CD4-positive, alpha-beta T cell treated with Interleukin-17A for 4 hours (primary cell): ENCODE measurements at regions not wholly inside any gene's neighbourhood (a gene's known extent, or its start where the extent isn't known, plus 50 kb on each side); places are given as distances from the start of the nearest gene placed in this dataset.

Experiments used
- DNase-seq: peaks from one replicate; pipeline ENCODE4 v3.0.0-alpha.2; 2020; ENCODE audit warnings: mixed read lengths

DNA sequence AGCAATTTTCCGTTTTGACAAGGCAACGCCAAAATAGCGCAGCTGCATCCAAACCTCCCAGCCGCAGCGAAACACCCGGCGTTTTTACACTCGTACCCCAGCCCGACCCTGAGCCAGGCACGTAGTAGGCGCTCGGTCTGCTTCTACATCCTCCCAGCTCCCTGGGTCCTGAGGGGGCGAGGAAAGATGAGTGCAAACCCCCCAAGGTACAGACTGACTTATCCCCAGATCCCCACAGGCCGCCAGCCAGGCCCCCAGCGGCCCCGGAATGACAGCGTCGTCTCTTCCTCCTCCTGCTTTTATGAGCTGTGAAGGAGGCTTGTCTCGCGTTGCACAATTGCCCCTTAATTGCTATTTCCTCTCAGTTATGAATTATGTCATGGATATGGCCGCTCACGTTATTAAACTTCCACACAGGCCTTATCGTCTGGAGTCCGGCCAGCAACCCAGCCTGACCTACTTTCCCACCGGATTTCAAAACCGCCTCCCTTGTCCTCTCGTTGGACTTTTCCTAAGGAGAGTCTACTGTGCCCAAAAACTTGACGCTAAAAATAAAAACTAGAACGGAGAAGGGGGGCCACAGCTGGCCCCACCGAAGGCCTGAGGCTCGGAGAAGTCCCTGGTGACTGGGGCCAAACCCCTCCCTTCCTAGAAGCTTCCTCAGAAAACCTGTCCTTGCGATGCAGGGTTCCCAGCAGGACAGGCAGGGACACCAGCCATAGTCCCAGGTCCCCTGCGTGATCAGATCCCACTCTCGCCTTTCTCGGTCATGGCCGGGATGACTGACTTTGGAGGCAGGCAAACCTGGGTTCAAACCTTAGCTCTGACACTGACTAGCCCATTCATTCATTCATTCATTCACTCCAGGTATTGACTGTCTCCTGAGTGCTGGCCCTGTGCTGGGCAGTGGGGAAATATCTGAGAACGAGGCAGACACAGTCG is 130.9 kb upstream of the PTPN1 start:
- no peak for DNase-seq

DNA sequence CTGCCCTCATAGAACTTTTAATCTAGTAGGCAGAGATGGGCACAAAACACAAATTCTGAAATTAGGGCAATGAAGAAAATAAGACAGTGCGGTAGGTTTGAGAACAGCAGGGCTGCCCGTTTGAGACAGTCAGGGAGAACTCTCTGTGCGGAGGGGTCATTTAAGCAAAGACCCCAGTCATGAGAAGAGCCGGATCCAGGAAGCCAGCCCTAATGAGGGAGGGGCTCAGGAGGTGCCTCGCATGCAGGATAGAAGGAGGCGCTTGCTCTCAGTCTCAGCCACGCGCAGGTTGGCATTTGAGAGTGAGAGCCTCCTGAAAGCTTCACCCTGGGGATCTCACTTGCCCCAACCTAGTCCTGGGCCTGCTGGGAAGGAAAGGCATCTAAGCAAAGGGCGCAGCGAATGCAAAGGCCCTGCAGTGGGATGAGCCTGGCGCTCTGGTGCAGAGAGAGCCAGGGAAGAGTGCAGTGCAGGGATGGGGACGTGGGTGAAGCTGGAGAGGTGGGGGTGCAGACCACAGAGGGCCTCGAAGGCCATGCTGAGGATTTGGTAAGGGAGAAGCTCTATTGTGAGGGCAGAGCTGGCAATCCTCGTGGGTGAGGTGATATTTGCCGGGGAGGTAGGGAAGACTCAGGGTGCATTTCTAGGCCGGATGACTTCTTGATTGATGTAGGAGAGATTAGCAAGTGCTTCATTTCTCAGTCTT is 130.0 kb upstream of the PTPN1 start:
- no peak for DNase-seq

DNA sequence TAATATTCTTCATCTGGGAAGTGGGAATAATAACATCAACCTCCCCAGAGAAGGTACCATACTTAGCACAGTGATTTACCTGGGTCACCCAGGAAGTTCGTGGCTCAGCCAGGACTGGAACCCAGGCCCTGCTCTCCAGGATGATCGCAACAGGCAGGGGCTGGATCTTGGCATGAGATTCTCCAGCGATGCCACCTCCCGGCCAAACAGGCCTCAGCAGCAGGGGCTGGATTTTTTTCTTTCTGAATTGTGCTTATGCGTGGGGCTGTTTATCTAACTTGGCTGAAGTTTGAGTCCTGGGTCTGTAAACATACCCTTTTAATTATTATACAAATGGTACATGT is 129.5 kb upstream of the PTPN1 start:
- DNase-seq: no peak

DNA sequence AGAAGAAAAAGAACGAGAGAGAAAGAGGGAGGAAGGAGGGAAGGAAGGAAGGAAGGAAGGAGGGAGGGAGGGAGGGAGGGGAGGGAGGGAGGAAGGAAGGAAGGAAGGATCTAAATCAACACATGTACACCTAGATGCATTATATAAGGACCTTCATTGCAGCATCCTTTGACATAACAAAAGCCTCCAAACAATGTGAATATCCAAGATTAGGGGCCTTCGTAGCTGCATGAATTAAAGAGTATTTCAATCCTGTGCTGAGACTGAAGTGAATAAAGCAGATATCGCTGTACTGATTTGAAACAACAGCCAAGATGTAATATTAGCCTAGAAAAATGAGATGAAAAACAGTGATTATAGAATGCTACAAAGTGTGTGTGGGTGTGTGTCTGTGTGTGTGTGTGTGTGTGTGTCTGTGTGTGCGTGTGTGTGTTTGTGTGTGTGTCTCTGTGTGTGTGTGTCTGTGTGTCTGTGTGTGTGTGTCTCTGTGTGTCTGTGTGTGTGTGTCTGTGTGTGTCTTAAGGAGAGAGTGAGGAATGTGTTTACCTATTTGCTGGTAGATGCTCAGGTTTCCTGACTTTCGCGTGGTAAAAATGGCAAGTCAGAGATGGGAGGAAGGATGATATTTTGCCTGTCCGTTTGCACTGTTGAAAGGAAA is 129.0 kb upstream of the PTPN1 start:
- no peak for DNase-seq

DNA sequence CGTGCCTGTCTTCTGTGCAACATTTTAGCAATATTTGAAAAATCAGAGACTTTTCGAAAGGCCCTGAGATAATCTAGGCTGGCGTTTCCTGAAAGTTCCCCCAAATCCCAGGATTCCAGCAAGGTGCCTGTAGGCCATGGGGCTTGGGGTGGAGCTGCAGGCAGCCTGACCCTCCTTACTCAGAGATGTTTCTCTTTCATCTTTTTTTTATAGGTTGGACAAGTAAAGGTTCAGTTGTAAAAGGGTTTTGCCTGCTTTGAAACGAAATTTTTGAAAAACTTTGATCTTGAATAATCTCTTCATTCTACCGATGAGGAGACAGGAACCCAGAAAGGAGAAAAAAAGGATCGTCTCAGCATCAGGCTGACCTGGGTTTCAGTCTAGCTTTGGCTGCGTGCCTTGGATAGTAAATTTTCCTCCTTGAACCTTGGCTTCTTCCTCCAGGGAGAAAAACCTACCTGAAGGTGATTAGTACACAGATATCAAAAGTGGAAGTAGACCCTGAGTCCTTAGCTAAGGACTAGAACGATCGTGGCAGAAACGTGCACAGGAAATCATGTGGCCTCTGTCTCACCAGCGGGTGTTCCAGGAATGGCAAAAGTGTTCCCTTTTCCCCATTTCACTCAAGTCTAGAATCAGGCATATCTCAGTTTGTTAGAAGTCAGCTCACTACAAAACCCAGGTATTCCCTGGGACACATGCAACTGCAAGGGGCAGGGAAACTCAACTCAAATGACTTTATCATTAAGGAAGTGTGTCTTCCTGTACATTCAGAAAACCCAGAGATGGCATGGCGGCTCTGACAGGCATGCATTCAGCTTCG is 128.2 kb upstream of the PTPN1 start:
- peak; percentile 24 for DNase-seq

DNA sequence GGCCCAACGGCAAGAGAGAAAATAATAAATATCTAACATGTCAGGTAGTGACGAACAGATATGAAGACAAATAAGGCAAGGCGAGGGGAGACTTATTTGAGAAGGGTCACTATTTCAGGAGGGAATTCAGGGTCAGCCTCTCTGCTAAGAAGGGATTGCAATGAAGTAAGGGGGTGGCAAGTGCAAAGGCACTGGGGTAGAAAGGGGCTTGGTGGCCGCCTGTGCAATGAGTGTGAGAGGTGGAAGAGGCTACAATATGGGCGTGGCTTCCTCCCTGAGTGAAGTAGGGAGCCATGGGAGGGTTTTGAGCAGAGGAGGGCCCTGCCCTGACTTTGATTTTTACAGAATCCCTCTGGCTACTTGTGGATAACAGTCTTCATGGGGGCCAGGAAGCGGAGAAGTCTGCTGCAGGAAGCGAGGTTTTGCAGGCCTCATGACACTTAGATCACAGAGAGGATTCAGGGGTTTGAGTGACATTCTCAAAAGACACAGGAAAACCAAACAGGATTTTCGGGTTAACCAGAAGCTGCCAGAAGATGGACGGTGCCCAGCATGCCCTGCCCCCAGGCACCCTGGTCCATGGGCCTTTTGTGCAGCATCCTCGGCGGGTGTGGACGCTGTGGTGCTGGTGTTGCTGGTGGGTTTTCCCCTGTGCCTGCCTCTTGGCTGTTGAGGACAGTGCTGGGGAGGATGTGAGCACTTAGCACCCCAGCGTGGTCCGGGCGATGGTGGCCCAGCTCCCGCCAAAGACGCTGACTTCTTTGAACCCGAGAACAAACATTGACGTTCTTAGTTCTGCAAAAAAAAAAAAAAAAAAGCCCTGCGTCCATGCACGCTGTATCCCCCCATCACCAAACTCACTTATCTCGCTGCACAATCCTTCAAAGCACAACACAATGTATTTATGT is 124.2 kb upstream of the PTPN1 start:
- peak; percentile 34 for DNase-seq

DNA sequence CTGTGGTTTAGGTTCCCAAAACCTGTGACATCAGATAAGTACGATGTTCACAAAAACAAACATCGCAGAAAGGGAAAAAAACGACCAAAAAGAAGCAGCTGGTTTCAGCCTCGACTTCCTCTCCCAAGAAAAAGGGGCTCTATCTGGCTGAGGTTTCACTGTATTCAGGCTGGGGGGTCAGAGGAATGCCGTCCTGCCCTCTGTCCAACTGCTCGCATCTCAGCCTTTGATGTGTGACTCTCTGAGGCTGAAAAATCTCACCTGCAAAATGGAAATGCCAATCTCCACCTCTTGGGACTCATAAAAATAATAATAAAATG is 123.6 kb upstream of the PTPN1 start:
- DNase-seq: no peak

DNA sequence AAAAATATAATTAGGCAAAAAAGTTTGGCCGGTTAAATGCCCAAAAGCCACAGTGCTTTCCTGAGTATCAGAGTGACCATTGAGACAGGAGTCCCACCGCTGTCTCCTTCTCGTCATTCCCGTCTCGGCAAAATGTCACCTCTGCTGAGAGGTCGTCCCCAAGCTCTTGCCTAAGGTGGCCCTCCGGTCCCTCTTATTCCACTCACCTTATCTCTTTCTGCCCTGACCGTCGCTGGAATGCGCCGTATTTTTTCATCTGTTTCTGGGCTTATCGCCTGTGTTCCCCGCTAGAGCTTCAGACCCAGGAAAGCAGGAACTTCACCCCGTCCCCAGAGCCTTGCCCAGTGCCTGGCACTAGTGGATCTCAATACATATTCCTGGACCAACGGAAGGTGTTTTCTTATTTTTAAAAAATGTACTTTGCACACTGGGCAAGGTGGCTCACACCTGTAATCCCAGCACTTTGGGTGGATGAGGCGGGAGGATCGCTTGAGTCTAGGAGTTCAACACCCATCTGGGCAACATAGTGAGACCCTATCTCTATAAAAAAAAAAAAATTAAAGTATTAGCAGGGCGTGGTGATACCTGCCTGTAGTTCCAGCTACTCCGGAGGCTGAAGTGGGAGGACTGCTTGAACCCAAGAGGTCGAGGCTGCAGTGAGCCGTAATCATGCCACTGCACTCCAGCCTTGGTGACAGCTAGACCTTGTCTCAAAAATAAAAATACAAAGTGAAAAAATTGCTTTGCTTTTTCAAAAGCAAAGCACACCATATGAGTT is 122.8 kb upstream of the PTPN1 start:
- no peak for DNase-seq

DNA sequence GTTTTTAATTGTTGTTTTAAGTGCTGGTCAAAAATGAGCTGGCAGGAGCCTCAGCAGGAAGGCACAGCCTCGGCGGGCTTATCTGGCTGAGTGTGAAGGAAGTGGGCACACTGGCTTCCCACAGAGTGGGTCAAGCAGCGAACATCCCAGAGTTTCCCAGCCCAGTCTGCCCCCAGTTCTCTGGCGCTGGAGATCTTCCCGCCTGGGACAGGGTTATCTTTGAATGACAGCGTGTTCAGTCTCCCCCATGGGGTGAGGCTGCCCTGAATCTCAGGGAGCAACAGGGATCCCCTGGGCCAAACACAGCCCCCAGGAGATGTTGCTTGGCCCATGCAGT is 122.2 kb upstream of the PTPN1 start:
- DNase-seq: no peak

DNA sequence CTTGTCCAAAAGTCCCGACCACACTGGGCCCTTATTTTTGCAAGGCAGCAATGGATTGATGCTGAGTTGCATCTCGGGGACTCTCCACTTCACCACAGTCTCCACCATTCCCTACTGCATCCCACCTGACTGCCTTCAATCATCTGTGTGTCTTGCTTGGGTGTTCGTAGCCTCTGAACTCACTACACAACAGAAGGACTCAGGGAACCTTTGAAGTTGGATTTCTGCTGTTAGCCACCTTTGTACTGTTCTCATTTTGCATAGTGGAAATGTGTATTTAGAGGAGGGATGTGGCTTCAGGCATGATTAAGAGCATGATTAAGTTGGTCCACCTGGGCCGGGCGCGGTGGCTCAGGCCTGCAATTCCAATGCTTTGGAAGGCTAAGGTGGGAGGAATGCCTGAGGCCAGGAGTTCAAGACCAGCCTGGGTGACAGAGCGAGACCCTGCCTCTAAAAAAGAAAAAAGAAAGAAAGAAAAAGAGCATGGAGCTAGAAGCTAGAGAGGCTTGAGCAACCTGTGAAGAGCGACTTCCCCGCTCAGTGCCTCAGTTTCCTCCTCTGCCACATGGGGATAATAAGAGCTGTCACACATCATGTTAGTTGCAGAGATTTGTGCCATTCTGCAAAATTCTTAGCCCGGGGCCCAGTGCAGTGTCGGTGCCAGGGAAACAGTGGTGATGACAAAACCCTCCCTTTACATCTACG is 121.3 kb upstream of the PTPN1 start:
- DNase-seq: no peak

DNA sequence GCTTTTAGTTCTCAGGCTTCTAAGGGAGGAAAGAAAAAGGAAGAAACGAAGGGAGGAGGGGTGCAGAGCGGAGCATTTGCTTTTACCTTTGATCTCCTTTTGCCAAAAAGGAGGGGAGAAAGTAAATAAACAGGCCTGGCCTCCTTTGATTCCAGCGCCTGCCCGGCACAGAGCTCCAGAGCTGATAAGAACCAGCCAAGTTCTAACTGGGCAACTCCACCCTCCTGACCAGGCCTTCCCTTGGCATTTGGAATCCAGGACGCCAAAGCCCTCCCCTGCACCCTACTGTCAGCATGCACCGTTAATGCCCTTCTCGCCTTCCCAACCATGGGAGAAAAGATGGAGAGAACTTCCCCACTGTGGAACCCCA is 120.8 kb upstream of the PTPN1 start:
- DNase-seq: no peak

DNA sequence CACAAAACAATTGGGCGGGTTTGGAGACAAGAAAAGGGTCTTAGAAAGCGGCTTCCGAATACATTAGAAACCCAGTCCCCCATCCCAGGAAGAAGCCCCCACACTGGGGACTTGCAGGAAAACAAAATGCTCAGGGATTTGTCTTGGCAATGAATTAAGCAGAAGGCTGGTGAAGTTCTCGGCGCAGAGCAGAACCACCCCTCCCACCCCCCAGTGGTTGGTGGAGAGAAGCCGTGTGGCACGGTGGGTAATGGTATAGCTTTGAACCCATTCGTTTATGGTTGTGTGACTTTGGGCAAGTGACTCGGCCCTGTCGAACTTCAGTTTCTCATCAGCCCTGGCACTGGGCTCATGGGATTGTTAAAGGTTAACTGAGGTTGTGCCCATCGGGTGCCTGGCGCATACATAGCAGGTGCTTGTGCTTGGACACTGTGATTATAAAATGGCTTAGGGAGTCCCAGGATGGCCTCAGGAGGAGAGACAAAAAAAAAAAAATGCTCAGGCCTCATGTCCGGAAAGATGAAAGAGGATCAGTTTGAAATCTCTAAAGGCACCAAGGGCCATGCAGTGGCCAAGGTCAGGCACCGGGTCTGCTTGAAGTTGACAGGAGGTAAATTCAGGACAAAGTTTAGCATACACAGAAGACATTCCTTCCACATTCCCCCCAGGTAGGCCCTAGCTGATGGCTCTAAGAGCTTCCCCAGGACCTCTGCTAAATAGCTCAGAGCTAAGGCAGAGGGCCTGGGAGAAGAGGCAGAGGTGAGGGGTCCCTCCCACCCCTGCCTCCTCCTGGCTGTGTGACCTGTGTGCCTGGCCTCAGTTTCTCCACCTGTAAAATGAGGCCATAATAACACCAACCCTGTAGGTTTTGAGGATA is 120.1 kb upstream of the PTPN1 start:
- DNase-seq: no peak

DNA sequence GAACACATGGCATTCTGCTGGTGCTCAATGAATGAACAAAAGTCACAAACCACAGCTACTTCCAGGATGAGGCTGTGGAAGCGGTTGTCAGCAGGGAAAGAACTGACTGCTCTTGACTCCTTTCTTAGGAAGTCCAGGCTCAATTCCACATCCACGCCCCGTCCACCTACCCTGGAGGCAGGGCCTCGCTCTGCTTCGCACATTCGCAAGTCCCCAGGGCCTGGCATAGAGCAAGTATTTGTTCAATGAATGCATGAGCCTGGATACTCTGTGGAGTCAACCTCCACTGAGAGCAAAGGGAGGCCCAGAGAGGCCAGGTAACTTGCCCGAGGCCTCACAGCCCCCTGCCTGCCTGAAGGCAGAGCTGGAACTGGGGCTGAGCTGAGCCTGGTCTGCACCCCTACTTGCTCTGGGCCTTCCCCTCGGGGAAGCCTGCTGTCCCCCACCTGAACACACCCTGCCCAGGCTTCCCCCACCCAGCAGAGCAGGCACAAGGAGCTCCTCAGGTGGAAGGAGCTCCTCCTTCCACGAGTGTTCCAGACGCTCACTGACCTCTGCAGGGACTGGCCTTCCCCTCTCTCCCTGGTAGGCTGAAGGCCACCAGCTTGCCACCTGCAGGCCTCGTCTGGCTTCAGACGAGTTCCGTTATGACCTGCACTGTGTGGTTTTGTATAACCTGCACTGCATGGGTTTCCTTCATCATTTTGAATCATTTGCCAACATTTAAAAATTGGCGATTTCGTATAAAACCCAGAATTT is 119.3 kb upstream of the PTPN1 start:
- DNase-seq: no peak

DNA sequence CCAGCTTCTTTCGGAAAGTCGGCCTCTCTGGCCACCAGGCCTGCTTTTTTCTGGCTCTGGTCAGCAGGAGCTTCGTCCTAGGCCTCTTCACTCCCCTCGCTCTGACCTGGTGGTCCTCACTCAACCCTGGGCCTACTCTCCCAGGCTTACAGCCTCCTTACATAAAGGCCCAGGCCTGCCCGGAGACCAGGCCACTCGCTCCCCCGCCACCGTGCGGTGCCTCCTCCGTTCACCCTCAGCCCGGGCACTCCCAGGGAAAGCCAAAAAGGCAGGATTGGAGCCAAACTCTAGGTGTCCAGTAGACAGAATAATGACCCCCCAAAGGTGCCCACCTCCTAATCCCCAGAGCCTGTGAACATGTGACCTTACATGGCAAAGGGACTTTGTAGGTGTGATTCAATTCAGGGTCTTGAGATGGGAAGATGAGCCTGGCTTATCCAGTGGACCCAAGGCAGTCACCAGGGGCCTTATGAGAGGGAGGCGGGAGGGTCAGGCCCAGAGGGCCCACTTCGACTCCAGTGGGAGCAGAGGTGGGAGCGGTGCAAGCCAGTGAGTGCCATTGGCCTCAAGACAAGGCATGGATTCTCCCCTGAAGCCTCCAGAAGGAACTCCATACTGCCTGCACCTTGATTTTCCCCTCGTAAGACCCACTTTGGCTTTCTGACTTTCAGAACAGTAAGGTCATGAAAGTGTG is 118.6 kb upstream of the PTPN1 start:
- DNase-seq: no peak

DNA sequence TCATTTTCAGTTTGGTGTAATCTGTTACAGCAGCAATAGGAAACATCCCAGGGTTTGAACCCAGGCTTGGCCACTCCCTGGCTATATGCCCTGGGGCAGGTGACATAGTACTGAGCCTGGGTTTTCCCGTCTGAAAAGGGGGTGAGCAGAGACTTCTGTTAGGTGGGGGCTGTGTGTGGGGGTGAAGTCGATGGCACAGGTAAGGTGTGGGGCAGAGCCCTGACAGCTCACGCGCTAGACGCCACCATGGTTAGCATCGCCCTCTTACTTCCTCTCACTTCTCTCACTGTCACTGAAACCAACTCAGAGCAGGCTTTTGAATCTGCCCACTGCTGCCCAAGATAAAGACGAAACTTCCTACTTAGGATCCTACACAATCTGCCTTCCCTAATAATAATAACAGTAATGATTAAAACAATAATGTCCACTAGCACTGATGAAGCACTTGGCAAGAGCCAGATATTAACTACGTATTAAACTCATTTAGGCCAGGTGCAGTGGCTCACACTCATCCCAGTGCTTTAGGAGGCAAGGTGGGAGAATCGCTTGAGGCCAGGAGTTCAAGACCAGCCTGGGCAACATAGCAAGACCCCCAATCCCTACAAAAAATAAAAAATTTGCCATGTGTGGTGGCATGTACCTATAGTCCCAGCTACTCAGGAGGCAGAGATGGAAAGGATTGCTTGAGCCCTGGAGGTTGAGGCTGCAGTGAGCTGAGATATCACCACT is 117.9 kb upstream of the PTPN1 start:
- DNase-seq: no peak

DNA sequence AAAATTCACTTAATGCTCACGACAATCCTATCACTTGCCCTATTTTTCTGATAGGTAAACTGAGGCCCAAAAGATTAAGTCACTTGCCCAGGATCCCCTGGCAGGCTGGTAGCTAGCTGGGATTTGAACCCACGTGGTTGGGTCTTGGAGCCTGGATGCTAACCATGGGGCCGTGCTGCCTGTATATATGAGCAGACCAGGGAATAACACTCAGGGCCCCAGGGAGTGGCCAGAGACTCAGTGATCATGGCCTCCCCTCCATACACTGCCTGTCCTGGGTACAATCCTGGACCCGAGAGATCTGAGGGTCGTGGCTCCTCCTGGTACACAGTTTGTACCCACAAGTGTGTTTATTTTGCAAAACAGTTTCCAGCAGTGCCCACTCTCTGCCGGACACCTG is 116.9 kb upstream of the PTPN1 start:
- no peak for DNase-seq

DNA sequence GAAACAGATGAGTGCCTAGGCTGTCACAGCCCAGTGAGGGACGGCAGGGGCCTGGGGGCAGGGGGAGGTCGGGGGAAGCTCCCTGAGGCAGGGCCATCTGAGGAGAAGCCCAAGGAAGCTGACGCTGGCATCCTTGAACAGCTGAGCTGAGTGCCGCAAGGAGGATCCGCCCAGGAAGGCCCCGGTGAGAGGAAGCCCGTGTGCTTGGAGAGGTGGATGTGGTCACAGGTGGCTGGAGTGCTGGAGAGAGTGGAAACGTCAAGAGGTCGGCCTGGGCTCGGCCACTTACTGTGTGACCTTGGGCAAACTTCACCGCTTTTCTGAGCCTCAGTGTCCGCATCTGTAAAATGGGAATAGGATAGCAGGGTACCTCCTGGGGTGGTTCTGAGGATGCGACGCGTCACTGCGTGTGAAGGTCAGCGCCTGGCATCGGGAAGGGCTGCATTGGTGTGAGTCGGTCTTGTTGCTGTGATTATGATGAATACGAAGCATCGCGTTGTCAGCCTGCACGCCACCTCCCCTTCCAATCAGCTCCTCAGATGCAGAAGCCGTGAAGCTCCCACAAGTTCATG is 116.1 kb upstream of the PTPN1 start:
- DNase-seq: no peak
